Astrocyte (in vitro differentiated cells and primary cell): ENCODE measurements at regions not wholly inside any gene's neighbourhood (a gene's known extent, or its start where the extent isn't known, plus 50 kb on each side); places are given as distances from the start of the nearest gene placed in this dataset.
"Not testable (repeated sequence)": the region's sequence is repeated elsewhere in the genome, so short reads cannot be mapped to it uniquely, and the experiment has no call there.

Experiments used
- DNase-seq: peaks from one replicate; pipeline ENCODE4 v3.0.0-alpha.2; 2010; ENCODE audit warnings: low read depth
- FAIRE-seq: peaks from 2 replicates; lab custom pipeline; 2011; peaks lifted over from hg19 to GRCh38; lab: Jason Lieb, UNC
- H2AFZ ChIP-seq: 2 replicates; pipeline ENCODE4 v1.6.0; 2012; ENCODE audit warnings: low read depth, low read length, inconsistent platforms
- H3K27ac ChIP-seq: 2 replicates; pipeline ENCODE4 v1.5.1; 2011; ENCODE audit warnings: low read depth, low read length, inconsistent platforms
- H3K27me3 ChIP-seq: 2 replicates; pipeline ENCODE4 v1.6.0; 2011; ENCODE audit warnings: low read length, inconsistent platforms; ENCODE audit not compliant: insufficient read depth
- H3K36me3 ChIP-seq: 2 replicates; pipeline ENCODE4 v1.5.1; 2011; ENCODE audit warnings: low read length, inconsistent platforms; ENCODE audit not compliant: insufficient read depth
- H3K4me1 ChIP-seq: 2 replicates; pipeline ENCODE4 v1.5.1; 2011; ENCODE audit warnings: low read length, inconsistent platforms; ENCODE audit not compliant: insufficient read depth
- H3K4me2 ChIP-seq: 2 replicates; pipeline ENCODE4 v1.6.0; 2012; ENCODE audit warnings: low read length, inconsistent platforms
- H3K4me3 ChIP-seq: 2 replicates; pipeline ENCODE4 v1.5.1; 2011; ENCODE audit warnings: low read depth, mild to moderate bottlenecking, low read length, inconsistent platforms; ENCODE audit not compliant: insufficient read depth
- H3K79me2 ChIP-seq: 2 replicates; pipeline ENCODE4 v1.6.0; 2012; ENCODE audit warnings: mild to moderate bottlenecking, low read length, inconsistent platforms; ENCODE audit not compliant: insufficient read depth
- H3K9ac ChIP-seq: 2 replicates; pipeline ENCODE4 v1.6.0; 2012; ENCODE audit warnings: mild to moderate bottlenecking, low read length, inconsistent platforms
- H3K9me3 ChIP-seq: 2 replicates; pipeline ENCODE4 v1.5.1; 2012; ENCODE audit warnings: low read depth, mild to moderate bottlenecking, low read length, inconsistent platforms; ENCODE audit not compliant: insufficient read depth
- H4K20me1 ChIP-seq: 2 replicates; pipeline ENCODE4 v1.6.0; 2012; ENCODE audit warnings: low read length, inconsistent platforms; ENCODE audit not compliant: insufficient read depth
- H3K27ac Mint-ChIP-seq: one replicate; pipeline ENCODE4 v1.8.0; 2021; ENCODE audit warnings: mild to moderate bottlenecking, mixed read lengths; ENCODE audit not compliant: unreplicated experiment
- H3K27me3 Mint-ChIP-seq: one replicate; pipeline ENCODE4 v1.8.0; 2021; ENCODE audit warnings: low read depth, mixed read lengths; ENCODE audit not compliant: unreplicated experiment
- H3K36me3 Mint-ChIP-seq: one replicate; pipeline ENCODE4 v1.8.0; 2021; ENCODE audit warnings: low read depth, mixed read lengths; ENCODE audit not compliant: unreplicated experiment
- H3K4me1 Mint-ChIP-seq: one replicate; pipeline ENCODE4 v1.8.0; 2021; ENCODE audit warnings: low read depth, mixed read lengths; ENCODE audit not compliant: unreplicated experiment
- H3K4me3 Mint-ChIP-seq: one replicate; pipeline ENCODE4 v1.8.0; 2021; ENCODE audit warnings: mild to moderate bottlenecking, moderate library complexity, mixed read lengths; ENCODE audit not compliant: unreplicated experiment
- H3K9me3 Mint-ChIP-seq: one replicate; pipeline ENCODE4 v1.8.0; 2021; ENCODE audit warnings: mild to moderate bottlenecking, mixed read lengths; ENCODE audit not compliant: unreplicated experiment
- EZH2 ChIP-seq: IDR thresholded peaks from 2 replicates; pipeline ENCODE4 v1.6.1; 2012; ENCODE audit warnings: mild to moderate bottlenecking, low read length, inconsistent platforms; ENCODE audit not compliant: insufficient read depth
- TF ChIP-seq, protein P1 (sequence below): IDR thresholded peaks from 2 replicates; pipeline ENCODE4 v1.5.1; 2011; ENCODE audit warnings: low read depth, mild to moderate bottlenecking, inconsistent platforms, low read length, moderate library complexity; ENCODE audit not compliant: insufficient read depth

DNA sequence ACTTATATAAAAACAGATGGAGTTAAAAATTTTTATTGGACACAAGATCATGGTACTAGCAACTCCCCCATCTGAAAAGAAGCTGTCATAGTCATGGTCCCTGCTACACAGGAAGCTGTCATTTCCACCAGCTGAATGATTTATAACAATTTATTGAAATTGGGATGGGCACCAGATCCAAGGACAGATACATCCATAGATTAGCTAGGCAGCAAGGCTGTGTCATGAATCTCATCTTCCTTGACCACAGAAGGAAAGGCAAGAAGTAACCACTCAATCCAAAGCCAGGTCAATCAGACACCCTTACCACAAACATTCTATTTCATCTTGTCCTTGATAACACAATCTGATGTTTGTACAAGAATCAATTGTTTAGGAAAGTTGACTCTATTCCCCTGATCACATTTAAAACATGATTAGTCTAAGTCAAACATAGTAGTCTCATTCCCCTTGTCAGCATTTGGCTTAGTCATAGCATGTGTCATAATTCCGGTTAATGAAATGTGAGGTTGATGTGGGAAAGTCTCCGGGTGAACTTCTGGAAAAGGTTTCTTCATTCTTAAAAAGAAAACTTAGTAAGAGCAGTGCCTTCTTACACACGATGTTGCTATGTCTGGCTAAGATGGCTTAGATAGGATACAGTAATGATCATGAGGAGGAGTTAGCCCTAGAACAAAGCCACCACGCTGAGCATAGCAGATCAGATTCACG, 462.6 kb upstream of the PAPPA start:
- DNase-seq = peak; percentile 98
- Mint-ChIP-seq H3K9me3 (no peaks in the 10 kb centered on the region), H3K4me1 (peaks cover 35% of the 10 kb centered on the region), H3K36me3 (no peaks in the 10 kb centered on the region), H3K4me3 (no peak overlapping the region), H3K27me3 (no peaks in the 10 kb centered on the region), H3K27ac (peak overlapping the region; percentile 91)
- H3K79me2 ChIP-seq = no peaks in the 10 kb centered on the region
- no peaks in the 10 kb centered on the region for H3K9me3 ChIP-seq
- H3K4me1 ChIP-seq = peaks cover 23% of the 10 kb centered on the region
- H3K4me3 ChIP-seq = no peak overlapping the region
- peak overlapping the region; percentile 74 for H3K9ac ChIP-seq
- H2AFZ ChIP-seq = no peak overlapping the region
- H4K20me1 ChIP-seq = no peaks in the 10 kb centered on the region
- H3K27me3 ChIP-seq = no peaks in the 10 kb centered on the region
- peak overlapping the region; percentile 21 for H3K4me2 ChIP-seq
- H3K36me3 ChIP-seq = no peaks in the 10 kb centered on the region
- FAIRE-seq = peak; percentile 98
- H3K27ac ChIP-seq = peak overlapping the region; percentile 96
- TF ChIP-seq EZH2 = no peak
- TF ChIP-seq, protein P1, sequence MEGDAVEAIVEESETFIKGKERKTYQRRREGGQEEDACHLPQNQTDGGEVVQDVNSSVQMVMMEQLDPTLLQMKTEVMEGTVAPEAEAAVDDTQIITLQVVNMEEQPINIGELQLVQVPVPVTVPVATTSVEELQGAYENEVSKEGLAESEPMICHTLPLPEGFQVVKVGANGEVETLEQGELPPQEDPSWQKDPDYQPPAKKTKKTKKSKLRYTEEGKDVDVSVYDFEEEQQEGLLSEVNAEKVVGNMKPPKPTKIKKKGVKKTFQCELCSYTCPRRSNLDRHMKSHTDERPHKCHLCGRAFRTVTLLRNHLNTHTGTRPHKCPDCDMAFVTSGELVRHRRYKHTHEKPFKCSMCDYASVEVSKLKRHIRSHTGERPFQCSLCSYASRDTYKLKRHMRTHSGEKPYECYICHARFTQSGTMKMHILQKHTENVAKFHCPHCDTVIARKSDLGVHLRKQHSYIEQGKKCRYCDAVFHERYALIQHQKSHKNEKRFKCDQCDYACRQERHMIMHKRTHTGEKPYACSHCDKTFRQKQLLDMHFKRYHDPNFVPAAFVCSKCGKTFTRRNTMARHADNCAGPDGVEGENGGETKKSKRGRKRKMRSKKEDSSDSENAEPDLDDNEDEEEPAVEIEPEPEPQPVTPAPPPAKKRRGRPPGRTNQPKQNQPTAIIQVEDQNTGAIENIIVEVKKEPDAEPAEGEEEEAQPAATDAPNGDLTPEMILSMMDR = no peak

DNA sequence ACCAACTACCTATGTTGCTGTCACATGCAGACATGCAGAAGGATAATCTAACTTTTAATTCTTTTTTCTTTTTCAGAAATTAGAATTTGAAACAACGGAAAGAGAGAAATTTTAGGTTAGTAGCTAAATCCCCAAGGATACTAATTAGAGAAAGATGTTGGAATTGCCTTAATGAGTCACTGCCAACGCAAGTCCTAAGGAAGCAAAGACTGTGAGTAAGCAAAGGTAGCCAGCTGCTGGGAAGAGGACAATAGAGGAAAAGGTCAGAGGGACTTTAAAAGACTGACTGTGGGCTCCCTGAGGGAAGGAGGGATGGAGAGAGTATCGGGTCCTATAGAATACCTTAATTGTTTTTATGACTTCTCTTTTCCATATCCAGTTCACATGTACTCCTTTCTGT, 461.9 kb upstream of the PAPPA start:
- H4K20me1 ChIP-seq = no peaks in the 10 kb centered on the region
- peak overlapping the region; percentile 21 for H3K4me2 ChIP-seq
- H3K27me3 ChIP-seq = no peaks in the 10 kb centered on the region
- H3K9ac ChIP-seq = peak overlapping the region; percentile 74
- Mint-ChIP-seq H3K27me3 (no peaks in the 10 kb centered on the region), H3K4me1 (peaks cover 35% of the 10 kb centered on the region), H3K36me3 (no peaks in the 10 kb centered on the region), H3K9me3 (no peaks in the 10 kb centered on the region), H3K4me3 (no peak overlapping the region), H3K27ac (peak overlapping the region; percentile 91)
- DNase-seq = peak; percentile 77
- TF ChIP-seq, protein P1 = no peak
- no peak for TF ChIP-seq EZH2
- peaks cover 23% of the 10 kb centered on the region for H3K4me1 ChIP-seq
- H3K9me3 ChIP-seq = no peaks in the 10 kb centered on the region
- H3K36me3 ChIP-seq = no peaks in the 10 kb centered on the region
- H3K4me3 ChIP-seq = no peak overlapping the region
- no peaks in the 10 kb centered on the region for H3K79me2 ChIP-seq
- peak; percentile 54 for FAIRE-seq
- peak overlapping the region; percentile 96 for H3K27ac ChIP-seq
- H2AFZ ChIP-seq = no peak overlapping the region

DNA sequence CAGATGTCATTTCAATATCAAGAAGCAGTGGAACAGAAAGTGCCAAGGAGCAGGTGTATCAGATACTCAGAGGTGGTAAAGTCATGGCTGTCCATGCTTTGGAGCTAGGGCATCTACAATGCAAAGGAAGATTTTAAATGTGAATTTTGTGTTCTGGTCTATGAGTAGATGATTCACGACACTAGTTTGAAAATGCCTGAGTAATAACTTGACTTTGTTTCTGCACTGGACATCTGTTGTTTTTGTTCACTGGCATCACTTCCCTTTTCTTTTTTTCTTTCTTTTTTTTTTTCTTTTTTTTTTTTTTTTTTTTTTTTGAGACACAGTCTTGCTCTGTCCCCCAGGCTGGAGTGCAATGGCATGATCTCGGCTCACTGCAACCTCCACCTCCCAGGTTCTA, 460.7 kb upstream of the PAPPA start:
- H3K9me3 Mint-ChIP-seq, H4K20me1 ChIP-seq, H3K9me3 ChIP-seq, H3K4me3 Mint-ChIP-seq, H3K36me3 Mint-ChIP-seq, H3K4me3 ChIP-seq, H3K27me3 Mint-ChIP-seq, H2AFZ ChIP-seq, DNase-seq, H3K27me3 ChIP-seq, FAIRE-seq, H3K36me3 ChIP-seq, H3K4me2 ChIP-seq, H3K79me2 ChIP-seq: not testable (repeated sequence)
- Mint-ChIP-seq H3K4me1 (peaks cover 35% of the 10 kb centered on the region), H3K27ac (peak overlapping the region; percentile 91)
- H3K4me1 ChIP-seq = peaks cover 23% of the 10 kb centered on the region
- H3K27ac ChIP-seq = peak overlapping the region; percentile 96
- peak overlapping the region; percentile 74 for H3K9ac ChIP-seq
